Liver (tissue), 8 donors: ENCODE measurements at regions not wholly inside any gene's neighbourhood (a gene's known extent, or its start where the extent isn't known, plus 50 kb on each side); places are given as distances from the start of the nearest gene placed in this dataset.

Experiments used
- DNase-seq: peaks from one replicate; pipeline ENCODE4 v3.0.0-alpha.2; 2017; ENCODE audit warnings: low spot score
- H3K27ac ChIP-seq, 2 donors: one replicate each; pipeline ENCODE4 v1.7.0; 2013; ENCODE audit warnings: inconsistent platforms in 2 of 2, low read length in 2 of 2, control low read depth in 1 of 2, low read depth in 1 of 2, mild to moderate bottlenecking in 1 of 2
- H3K27me3 ChIP-seq, 4 donors: one replicate each; pipeline versions ENCODE4 v1.6.1 to v1.7.0; 2013; ENCODE audit warnings: low read length in 3 of 4, inconsistent platforms in 1 of 4, mild to moderate bottlenecking in 1 of 4, moderate library complexity in 1 of 4; ENCODE audit not compliant: control insufficient read depth in 4 of 4, insufficient read depth in 4 of 4
- H3K36me3 ChIP-seq, 4 donors: one replicate each; pipeline versions ENCODE4 v1.6.1 to v1.7.0; 2013; ENCODE audit warnings: low read length in 3 of 4, mild to moderate bottlenecking in 3 of 4, low read depth in 1 of 4, moderate library complexity in 1 of 4; ENCODE audit not compliant: control insufficient read depth in 4 of 4, insufficient read depth in 3 of 4
- H3K4me1 ChIP-seq, 4 donors: one replicate each; pipeline versions ENCODE4 v1.6.1 to v1.7.0; 2013; ENCODE audit warnings: low read length in 3 of 4, mild to moderate bottlenecking in 3 of 4, moderate library complexity in 1 of 4; ENCODE audit not compliant: control insufficient read depth in 4 of 4, insufficient read depth in 4 of 4
- H3K4me3 ChIP-seq, 3 donors: one replicate each; pipeline versions ENCODE4 v1.6.1 to v1.7.0; 2013; ENCODE audit warnings: low read length in 3 of 3, control low read depth in 1 of 3, low read depth in 1 of 3, mild to moderate bottlenecking in 1 of 3
- H3K9ac ChIP-seq, 2 donors: one replicate each; pipeline ENCODE4 v1.7.0; 2013; ENCODE audit warnings: low read length in 2 of 2, mild to moderate bottlenecking in 2 of 2, moderate library complexity in 2 of 2, control low read depth in 1 of 2, low read depth in 1 of 2
- H3K9me3 ChIP-seq, 4 donors: one replicate each; pipeline versions ENCODE4 v1.6.1 to v1.7.0; 2013; ENCODE audit warnings: low read length in 3 of 4; ENCODE audit not compliant: control insufficient read depth in 4 of 4
- CTCF ChIP-seq: fragments of 150-350 bp; IDR thresholded peaks from 2 replicates; pipeline ENCODE4 v1.5.1; 2017; ENCODE audit warnings: improper control_type of control experiment, low read depth, low read length; ENCODE audit not compliant: missing input control
- EGR1 ChIP-seq, 2 donors: IDR thresholded peaks; 2 replicates each; pipeline ENCODE4 v1.6.1; 2016 to 2018; ENCODE audit warnings: antibody characterized with exemption in 2 of 2, low read depth in 2 of 2
- FOXA1 ChIP-seq: IDR thresholded peaks from 2 replicates; pipeline ENCODE4 v1.6.1; 2016; ENCODE audit warnings: antibody characterized with exemption
- FOXA2 ChIP-seq: IDR thresholded peaks from 2 replicates; pipeline ENCODE4 v1.6.1; 2016; ENCODE audit warnings: antibody characterized with exemption
- HNF4A ChIP-seq, 2 donors: conservative IDR thresholded peaks; 2 replicates each; pipeline ENCODE4 v1.6.1; 2016; ENCODE audit warnings: antibody characterized with exemption in 2 of 2, mild to moderate bottlenecking in 2 of 2
- HNF4G ChIP-seq: IDR thresholded peaks from 2 replicates; pipeline ENCODE4 v1.6.1; 2016; ENCODE audit warnings: antibody characterized with exemption
- JUND ChIP-seq, 2 donors: IDR thresholded peaks; 2 replicates each; pipeline ENCODE4 v1.6.1; 2016; ENCODE audit warnings: antibody characterized with exemption in 2 of 2
- NR2F2 ChIP-seq: IDR thresholded peaks from 2 replicates; pipeline ENCODE4 v1.6.1; 2016; ENCODE audit warnings: antibody characterized with exemption
- RAD21 ChIP-seq, 2 donors: IDR thresholded peaks; 2 replicates each; pipeline ENCODE4 v1.6.1; 2016; ENCODE audit warnings: antibody characterized with exemption in 2 of 2, mild to moderate bottlenecking in 2 of 2
- RXRA ChIP-seq, 2 donors: IDR thresholded peaks; 2 replicates each; pipeline ENCODE4 v1.6.1; 2017 to 2018; ENCODE audit warnings: antibody characterized with exemption in 2 of 2, mild to moderate bottlenecking in 1 of 2
- SP1 ChIP-seq: IDR thresholded peaks from 2 replicates; pipeline ENCODE4 v1.6.1; 2018; ENCODE audit warnings: antibody characterized with exemption, mild to moderate bottlenecking
- TAF1 ChIP-seq: conservative IDR thresholded peaks from 2 replicates; pipeline ENCODE4 v1.6.1; 2016; ENCODE audit warnings: antibody characterized with exemption, mild to moderate bottlenecking
- YY1 ChIP-seq: IDR thresholded peaks from 2 replicates; pipeline ENCODE4 v1.6.1; 2016; ENCODE audit warnings: antibody characterized with exemption, mild to moderate bottlenecking
- WGBS: extraction: QIAGEN DNeasy Blood & Tissue Kit; methylation state at CpG from one replicate; pipeline ENCODE4 v1.1.7; 2013; 5-methylcytosine and 5-hydroxymethylcytosine counted together
- TF ChIP-seq, protein P1 (sequence below): IDR thresholded peaks from 2 replicates; pipeline ENCODE4 v1.6.1; 2016; ENCODE audit warnings: antibody characterized with exemption
- TF ChIP-seq, protein P2 (sequence below): IDR thresholded peaks from 2 replicates; pipeline ENCODE4 v1.6.1; 2016; ENCODE audit warnings: antibody characterized with exemption
- TF ChIP-seq, protein P3 (sequence below): IDR thresholded peaks from 2 replicates; pipeline ENCODE4 v1.6.1; 2016; ENCODE audit warnings: antibody characterized with exemption
- donor health status: healthy.
- donor health status: healthy.
- donor health status: healthy.
- donor health status: healthy.
- donor health status: healthy.

GRCh38 chr10:35993591-35994515 lies 351.8 kb upstream of the FZD8 start:
- H3K4me3 ChIP-seq: no peak overlapping the region
- H3K27ac ChIP-seq: no peak overlapping the region
- H3K9ac ChIP-seq: no peak overlapping the region
- WGBS: 65% methylated on average over 8 of the region's 8 CpGs
- DNase-seq: no peak
- H3K9me3 ChIP-seq: no peaks in the 10 kb centered on the region
- H3K27me3 ChIP-seq: no peaks in the 10 kb centered on the region
- peaks cover 0 to 2% (median 0%) of the 10 kb centered on the region in 4 donors for H3K4me1 ChIP-seq
- TF ChIP-seq, protein P1, sequence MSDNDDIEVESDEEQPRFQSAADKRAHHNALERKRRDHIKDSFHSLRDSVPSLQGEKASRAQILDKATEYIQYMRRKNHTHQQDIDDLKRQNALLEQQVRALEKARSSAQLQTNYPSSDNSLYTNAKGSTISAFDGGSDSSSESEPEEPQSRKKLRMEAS: no peak
- TF ChIP-seq HNF4G (no peak), NR2F2 (no peak), SP1 (no peak), CTCF (no peak), JUND (IDR thresholded peaks at IDR 0.05) (no peak), FOXA1 (no peak), RXRA (IDR thresholded peaks at IDR 0.05) (no peak), FOXA2 (no peak), TAF1 (no peak)
- TF ChIP-seq, protein P2, sequence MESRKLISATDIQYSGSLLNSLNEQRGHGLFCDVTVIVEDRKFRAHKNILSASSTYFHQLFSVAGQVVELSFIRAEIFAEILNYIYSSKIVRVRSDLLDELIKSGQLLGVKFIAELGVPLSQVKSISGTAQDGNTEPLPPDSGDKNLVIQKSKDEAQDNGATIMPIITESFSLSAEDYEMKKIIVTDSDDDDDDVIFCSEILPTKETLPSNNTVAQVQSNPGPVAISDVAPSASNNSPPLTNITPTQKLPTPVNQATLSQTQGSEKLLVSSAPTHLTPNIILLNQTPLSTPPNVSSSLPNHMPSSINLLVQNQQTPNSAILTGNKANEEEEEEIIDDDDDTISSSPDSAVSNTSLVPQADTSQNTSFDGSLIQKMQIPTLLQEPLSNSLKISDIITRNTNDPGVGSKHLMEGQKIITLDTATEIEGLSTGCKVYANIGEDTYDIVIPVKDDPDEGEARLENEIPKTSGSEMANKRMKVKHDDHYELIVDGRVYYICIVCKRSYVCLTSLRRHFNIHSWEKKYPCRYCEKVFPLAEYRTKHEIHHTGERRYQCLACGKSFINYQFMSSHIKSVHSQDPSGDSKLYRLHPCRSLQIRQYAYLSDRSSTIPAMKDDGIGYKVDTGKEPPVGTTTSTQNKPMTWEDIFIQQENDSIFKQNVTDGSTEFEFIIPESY: no peak
- TF ChIP-seq, protein P3, sequence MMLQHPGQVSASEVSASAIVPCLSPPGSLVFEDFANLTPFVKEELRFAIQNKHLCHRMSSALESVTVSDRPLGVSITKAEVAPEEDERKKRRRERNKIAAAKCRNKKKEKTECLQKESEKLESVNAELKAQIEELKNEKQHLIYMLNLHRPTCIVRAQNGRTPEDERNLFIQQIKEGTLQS: no peak
- no peaks in the 10 kb centered on the region for H3K36me3 ChIP-seq

GRCh38 chr10:35992107-35992506 lies 350.0 kb upstream of the FZD8 start:
- TF ChIP-seq EGR1 (IDR thresholded peaks at IDR 0.05; ENCODE audit: low read depth in 2 of 2) (no peak), CTCF (no peak), RXRA (IDR thresholded peaks at IDR 0.05) (no peak), TAF1 (no peak), FOXA1 (no peak), HNF4A (conservative IDR thresholded peaks at IDR 0.05) (no peak), NR2F2 (no peak), YY1 (no peak), RAD21 (IDR thresholded peaks at IDR 0.05) (no peak)
- TF ChIP-seq, protein P3: no peak
- TF ChIP-seq, protein P1: no peak
- TF ChIP-seq, protein P2: no peak
- Histone ChIP-seq H3K36me3 (no peaks in the 10 kb centered on the region), H3K9me3 (no peaks in the 10 kb centered on the region), H3K4me3 (no peak overlapping the region), H3K9ac (no peak overlapping the region), H3K27ac (no peak overlapping the region), H3K27me3 (no peaks in the 10 kb centered on the region), H3K4me1 (peaks cover 0 to 2% (median 0%) of the 10 kb centered on the region in 4 donors)
- no peak for DNase-seq
